ENCODE measurements at regions not wholly inside any gene's neighbourhood (a gene's known extent, or its start where the extent isn't known, plus 50 kb on each side); places are given as distances from the start of the nearest gene placed in this dataset.
"Not testable (repeated sequence)": the region's sequence is repeated elsewhere in the genome, so short reads cannot be mapped to it uniquely, and the experiment has no call there.

DNA sequence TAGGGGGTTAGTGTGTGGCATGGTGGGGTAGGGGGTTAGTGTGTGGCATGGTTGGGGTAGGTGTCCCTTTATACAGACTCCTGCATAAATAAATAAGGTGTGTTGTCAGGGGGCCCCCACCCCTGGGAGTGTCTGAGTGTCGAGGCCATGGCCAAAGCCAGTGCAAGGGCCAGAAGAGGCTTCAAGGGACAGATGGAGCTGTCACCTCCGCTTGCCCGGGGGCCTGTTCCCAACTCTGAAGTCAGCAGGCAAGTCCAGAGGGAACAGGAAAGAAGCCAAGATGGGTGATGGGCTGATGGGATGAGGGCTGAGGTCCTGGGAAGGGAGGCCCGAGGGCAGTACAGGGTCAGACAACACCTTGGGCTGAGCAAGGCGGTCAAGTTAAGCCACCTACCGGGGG is 997.8 kb downstream of the BRD1 start:
- no peak for DNase-seq

DNA sequence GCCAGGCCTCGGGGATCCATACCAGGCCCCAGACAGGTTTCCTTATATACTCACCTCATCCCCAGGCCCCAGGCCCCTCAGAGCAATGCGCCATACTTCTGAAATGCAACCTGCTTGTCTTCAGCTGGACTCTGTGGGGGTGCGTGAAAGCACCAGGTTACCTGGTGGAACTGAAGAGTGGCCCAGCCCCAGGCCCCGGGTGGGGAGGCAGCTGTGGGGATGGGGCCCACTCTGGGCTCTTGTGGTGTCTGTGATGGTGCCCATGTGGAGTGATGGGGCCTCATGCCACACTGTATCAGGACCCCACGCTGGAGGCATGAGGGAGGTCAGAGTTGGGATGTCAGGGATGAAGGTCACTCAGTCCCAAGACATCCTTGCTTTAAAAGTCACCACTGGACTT is 999.0 kb downstream of the BRD1 start:
- DNase-seq: no peak

DNA sequence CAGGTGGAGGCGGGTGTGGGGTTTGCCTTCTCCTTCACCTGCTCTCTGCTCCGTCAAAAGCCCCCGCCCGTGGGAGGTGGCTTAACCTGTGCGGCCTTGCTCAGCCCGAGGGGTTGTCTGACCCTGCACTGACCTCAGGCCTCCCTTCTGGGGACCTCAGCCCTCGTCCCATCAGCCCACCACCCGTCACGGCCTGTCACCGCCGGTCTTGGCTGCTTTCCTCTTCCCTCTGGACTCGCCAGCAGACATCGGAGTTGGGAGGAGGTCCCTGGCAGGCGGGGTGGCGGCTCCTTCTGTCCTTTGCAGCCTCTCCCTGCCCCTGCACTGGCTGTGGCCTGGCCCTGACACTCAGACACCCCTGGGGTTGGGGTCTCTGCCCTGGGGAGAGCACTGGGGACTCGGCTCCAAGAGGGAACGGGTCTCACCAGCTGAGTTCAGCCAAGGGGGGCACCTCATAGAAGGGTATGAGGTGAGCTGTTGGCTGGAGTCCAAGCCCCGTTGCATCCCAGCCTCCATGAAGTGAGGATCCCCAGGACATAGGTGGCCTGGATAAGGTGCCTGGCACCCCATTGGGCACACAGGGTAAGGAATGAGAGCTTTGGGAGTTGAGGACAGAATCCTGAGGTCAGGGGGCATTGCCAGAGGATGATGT is 999.6 kb downstream of the BRD1 start:
- no peak for DNase-seq

DNA sequence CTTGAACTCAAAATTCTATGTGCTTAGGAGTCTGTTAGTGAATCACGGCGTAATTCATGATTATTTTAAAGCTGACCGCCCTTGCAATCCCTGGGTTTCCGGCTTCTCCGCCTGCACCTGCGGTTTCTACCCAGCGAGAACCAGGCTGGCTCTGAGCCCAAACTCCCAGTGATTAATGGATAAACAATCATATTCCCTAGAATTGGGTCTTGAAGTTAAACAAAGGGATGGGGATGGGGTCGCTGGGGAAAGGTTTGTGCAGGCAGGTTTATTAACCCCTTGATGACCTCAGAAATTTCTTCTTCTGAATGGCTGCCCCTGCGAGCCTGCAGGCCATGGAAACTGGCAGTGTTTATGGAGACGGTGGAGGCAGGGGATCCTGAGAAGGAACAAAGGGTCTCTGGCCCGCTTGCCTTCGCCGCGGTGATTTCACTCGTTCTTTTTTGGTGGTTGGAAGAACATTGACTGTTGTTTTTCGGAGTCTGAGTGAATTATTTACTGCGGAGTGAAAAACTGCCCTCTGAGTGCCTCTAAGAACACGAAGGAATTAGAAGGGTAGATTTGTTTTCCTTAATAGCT is 1000.3 kb downstream of the BRD1 start:
- no peak for DNase-seq

DNA sequence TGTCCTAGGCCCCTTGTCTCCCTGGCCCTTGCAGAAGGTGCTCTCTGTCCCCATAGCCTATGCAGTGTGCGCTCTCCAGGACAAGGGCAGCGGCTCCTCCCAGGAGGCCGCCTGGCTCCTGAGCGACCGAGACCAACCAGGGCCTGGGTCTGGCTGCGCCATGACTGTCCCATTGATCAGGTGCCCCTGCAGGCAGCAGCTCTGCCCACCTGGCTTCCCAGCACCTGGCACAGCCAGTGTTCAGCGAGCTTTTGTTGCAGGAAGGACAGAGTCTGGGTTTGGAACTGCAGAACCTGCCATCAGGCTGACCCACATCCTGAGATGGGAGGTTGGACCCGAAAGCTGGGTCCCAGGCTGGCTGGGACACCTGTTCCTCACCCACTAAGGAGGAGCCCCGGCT is 1001.1 kb downstream of the BRD1 start:
- DNase-seq: no peak

DNA sequence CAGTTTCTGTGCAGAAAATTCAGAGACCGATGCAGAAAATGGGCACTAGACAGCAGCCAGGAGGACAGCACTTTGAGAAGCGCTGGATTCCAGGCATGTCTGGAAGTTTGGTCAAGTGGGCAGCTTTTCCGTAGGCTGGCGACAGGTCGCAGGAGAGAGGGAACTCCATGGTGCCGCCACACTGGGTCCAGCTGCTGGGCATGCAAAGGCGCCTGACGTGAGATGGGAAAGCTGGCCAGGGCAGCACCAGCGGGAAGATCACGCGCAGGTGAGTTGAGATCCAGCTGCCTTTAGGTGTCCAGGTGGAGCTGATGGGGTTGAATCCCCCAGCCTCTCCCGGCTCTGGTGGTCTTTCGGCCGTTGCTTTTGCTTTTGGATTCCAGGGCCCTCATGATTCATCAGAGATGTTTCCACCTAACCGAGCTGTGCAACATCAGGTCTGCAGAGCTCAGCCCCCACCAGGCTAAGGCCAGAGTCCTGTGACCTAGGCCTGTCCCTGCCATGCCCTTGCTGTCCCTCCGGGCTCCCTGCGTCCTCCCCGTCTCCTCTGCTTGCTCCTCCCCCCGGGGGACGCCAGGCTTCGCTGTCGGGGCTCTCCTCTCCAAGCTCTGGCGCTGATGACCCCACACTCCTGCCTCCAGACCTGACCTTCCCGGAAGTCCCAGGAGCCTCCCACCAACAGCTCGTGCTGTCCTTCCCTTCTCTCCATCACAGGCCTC is 1001.7 kb downstream of the BRD1 start:
- no peak for DNase-seq

DNA sequence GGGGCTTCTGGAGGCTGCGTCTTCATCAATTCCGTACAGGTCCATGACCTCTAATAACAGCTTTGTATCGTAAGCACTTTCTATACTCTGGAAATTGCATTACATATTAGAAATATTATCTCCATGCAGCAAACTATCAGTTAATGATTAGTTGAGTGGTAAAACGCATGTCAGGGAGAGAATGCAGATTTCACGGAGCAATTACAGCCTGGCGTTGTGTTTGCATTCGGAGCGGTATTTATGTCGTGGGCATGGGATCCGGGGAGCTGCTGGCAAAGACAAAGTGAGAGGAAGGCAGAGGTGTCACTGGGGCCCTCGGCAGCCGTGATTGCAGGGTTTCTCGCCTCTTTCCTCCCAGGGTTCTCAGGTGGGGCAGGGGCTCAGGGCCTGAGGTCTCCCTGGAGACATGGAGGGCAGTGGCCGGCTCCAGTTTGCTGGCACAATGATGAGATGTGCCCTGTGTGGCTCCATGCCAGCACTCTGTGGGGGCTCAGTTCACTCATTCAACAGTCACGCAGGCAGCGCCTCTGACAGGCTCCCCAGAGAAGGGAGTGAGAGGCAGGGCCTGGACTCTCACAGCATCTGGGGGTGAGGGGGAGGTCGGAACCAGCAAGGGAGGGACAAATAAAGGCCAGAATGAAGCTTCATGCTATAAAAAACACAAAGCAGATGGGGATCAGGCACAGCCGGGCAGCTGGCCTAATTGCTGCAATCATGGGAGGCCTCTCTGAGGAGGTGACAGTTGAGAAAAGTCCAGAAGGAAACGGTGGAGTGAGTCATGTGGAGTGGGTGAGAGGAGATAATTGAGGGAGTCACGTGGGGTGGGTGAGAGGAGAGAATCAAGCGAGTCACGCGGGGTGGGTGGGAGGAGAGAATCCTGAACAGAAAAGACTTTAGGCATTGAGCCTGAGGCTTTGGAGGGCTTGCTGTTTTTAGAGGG is 1002.7 kb downstream of the BRD1 start:
- DNase-seq: peak; percentile 1 to 12

GRCh38 chr22:48823941-48824340 is 1003.7 kb downstream of the BRD1 start:
- DNase-seq: no peak

DNA sequence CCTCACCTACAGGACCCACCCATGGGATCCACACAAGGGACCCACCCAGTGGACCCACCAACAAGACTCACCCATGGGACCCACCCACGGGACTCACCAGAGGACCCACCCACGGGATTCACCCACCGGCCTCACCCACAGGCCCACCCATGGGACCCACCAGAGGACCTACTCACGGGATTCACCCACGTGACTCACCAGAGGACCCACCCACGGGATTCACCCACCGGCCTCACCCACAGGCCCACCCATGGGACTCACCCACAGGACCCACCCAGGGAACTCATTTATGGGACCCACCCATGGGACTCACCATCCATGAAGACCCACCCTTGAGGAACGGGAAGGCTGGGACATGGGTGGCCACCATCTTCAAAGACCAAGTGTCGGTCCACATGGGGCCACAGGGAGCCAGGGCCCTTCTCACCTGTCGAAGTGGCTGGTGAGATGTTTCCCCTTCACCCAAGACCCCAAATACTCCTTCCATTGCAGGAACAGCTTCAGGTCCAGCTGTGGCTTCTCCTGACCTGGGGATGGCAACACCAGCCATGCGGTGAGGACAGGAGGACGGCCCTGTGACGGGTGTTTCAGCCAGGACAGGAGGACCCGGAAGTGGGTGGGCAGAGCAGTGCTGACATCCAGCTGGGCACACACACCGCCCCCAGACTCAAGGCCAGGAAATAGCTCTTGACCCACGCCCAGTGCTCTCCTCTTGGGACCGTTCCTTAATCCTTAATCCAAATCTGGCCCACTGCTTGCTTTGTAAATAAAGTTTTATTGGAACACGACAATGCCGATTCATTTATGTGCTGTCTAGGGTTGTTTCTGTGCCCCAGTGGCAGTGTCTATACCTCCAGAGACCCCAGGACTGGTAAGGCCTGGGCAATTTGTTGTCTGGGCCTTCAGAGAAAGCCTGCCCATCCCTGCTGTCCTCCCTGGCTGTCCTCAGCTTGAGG is 1005.1 kb downstream of the BRD1 start:
- no peak for DNase-seq

DNA sequence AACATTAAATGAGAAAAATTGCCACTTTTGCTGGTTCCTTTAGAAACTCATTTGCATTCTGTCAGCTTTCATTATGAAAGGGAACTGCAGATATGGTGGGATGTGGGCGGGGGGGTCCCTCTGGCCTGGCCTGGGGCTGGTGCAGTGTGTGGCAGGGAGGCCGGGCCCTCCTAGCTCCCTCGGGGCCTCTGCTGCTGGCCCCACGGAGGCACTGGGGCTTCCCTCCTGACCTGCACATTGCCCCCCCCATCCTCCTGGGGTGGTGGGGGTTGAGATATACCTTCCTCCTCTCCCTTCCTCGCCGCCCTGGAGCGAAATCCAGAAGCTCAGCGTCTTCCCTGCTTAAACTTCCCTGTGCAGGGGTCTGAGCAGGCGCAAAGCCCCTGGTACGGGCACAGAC is 1005.9 kb downstream of the BRD1 start:
- no peak for DNase-seq

GRCh38 chr22:48821346-48821690 is 1006.4 kb downstream of the BRD1 start:
- DNase-seq: no peak

DNA sequence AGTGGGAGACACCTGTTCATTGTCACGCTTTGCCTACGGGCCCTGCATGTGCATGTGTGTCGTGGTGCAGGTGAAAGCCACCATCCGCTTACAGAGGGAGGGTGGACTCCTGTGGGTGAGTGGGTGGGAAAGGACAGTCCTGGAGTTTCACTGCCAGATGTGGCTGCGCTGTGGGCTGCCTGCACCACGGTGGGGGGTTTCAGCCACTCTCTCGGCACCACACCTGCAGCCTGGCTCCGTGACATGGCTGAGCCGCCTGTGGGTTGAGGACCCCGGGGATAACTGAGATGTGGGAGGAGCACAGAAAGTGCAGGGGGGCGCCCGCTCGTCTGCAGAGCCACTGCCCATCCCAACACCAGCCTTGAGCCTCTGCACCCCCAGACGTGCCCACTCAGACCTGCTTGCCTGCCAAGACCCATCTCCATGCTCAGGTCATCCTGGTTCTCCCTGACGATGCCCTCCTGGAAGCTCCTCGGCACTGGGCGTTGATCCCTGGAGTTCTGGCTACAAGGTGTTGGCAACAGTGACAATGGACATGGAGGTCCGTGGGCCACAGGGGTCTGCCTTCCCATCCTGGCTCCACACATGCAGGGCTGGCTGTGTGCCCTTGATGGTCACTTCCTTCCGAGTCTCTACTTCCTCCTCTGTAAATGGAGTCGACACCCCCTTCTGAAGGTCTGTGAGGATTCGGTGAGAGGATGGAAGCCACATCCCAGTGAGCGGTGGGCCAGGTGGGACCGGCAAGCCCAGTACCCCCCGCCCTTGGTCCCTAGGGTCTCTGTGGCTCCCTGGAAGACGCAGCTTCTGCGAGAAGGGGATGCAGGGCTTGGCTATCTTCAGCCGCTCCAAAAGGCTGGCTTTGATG is 1007.0 kb downstream of the BRD1 start:
- no peak for DNase-seq

DNA sequence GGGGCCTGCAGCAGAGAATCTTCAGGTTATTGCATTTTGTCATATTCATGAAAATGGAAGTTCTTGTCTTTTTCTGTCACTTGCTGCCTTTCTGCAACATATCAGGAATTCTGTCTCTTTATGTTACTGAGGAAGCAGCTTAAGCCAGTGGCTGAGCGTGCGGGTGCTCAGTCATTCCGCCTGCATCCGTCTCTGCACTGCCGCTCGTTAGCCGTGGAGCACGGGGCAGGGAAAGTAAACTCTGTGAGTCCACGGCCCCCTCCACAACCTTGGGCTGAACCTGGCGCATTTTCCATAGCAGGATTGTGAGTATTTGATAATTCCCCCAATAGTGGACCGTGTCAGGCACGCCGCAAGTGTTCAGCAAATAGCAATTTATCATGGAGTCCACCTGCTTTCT is 1007.7 kb downstream of the BRD1 start:
- DNase-seq: no peak

DNA sequence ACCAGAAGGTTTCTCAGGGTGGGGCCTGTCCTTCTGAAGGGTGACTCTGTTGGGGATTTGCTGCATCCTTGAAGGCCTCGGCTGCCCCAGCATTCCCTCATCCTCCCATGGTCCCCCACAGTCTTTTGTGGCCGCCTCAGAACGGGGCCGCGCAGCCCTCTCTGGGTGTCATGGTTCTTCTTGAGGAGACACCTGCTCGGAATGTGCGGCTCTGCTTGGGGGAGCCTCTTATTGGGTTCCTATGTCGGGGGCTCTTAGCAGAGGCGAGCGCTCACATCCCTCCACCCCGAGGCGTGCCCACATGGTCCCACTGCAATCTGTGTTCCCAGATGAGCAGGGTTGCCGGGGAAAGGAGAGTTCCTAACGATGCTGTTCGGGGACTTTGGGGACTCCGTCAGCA is 1008.4 kb downstream of the BRD1 start:
- no peak for DNase-seq

GRCh38 chr22:48817491-48817890 is 1010.2 kb downstream of the BRD1 start:
- not testable (repeated sequence) for DNase-seq

DNA sequence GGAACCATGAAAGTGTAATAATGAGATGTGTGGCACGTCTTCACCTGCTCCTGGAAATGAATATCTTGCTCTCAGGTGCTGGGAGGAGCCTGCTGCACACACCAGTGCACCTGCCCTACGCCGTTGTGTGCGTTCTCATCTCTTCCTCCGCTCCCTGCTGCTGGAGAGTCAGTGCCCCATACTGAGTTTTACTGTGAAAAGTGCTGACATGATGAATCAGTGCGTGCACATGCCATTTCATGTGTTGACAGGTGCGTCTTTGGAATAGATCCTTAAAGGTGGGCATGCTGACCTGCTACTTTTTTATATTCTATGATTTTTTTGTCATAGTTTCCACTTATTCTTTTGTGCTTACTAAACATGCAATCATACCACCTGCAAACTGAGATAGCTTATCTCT is 1015.8 kb downstream of the BRD1 start:
- DNase-seq: no peak

DNA sequence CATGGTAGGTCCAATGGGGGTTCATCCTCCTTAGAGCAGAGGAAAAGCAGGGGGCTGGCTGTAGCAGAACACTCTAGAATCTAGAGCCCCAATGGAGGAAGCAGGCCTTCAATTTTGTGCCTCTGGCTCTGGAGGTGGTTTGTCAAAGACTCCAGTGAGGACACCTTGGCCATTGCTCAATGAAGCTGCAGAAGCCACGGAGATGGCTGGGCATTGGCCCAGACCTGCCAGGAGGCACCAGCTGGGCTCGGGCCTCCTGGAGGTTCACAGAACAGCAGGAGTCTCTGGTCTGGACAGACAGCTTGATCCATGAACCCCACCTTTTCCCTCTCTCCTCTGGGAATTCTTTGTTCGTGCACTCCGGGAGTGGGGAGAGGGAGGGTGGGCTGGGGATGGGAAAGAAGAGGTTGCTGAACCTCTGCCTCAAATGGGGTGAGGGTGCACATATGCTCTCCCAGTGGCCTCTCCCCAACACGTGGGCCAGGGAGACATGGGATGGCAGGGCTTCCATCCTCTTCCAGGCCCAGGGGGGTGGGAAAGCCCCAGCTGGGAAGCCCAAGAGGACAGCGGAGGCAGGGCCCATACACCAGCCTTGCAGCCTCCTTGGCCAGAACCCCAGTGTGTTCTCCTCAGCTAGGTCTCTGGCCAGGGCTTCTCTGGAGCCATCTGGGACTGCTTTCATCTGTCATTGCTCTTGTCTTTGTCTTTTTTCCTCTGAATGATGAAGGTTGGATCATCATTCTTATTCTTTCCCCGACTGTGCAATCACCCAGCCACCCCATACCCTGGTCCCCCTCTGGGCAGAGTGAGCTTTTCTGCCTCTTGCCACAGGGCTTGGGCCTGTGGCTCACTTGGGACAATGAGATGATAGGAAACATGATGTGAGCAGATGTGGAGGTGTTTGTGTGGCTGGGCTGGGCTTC is 1019.4 kb downstream of the BRD1 start:
- no peak for DNase-seq

DNA sequence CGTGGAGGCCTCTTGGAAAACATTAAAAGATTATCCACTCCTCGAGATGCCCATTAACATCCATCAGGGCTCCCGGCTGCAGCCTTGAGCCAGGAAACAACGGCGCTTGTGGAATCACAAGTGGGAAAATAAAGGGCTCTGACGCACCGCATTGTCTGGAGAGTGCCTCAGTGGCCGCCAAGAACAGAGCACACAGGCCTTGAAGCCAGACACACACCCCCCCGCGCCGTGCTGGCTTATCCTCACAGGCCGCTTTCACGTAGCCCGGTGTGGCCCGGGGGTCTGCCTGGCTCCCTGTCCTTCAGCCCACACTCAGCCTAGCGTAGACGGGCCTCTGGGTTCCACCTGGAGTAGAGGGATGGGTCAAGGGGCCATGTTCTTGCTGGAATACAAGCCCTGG is 1020.5 kb downstream of the BRD1 start:
- DNase-seq: no peak

DNA sequence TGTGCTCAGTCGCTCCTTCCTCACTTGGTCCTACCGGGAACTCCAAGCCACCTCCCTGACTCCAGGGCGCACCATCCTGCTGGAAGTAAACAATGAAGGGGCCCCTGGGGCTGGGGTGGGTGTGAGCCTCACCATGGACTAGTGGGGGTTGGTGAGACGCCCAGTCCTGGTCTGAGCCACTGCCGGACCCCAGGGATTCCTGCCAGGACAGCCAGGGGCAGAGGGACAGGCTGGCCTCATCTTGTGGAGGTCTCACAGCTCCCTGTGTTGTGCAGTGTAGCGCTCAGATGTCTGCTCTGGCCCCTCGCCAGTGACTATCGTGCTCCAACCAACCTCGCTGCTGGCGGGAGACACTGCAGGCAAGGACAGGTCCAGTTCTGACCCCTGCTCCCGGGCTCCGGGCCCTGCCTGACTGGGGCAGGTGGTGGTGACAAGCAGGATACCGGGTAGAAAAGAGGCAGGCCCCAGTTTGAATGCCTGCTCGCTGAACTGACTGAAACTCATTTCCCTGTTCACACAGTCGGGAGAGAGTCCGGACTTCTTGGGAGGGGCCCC is 1021.4 kb downstream of the BRD1 start:
- no peak for DNase-seq

DNA sequence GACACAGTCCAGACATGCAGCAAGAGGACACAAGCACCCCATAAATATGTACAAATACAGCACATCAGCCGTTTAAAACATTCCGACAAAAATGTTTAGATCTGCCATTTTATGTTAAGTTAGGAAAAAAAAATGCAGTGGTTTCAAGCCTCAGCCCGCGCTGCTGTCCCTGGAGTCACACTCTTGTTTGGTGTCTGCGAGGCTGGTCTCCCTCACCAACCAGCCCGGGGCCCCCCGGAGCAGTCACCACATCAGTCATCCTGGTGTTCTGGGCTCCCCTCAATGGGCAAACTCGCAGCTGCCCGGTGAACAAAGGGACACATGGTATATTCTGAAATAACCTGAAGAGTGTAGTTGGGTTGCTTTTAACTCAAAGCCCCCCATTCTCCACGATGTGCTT is 1022.2 kb downstream of the BRD1 start:
- no peak for DNase-seq

Measured in inflammatory macrophage treated with lipopolysaccharide for 1 hour (primary cell).